Breast epithelium (tissue), 4 donors: ENCODE measurements at regions not wholly inside any gene's neighbourhood (a gene's known extent, or its start where the extent isn't known, plus 50 kb on each side); places are given as distances from the start of the nearest gene placed in this dataset.

ENCODE experiments used
- DNase-seq, 2 donors: peaks; one replicate each; pipeline ENCODE4 v3.0.0-alpha.2; 2019; ENCODE audit warnings: low spot score in 2 of 2
- H3K27ac ChIP-seq, 2 donors: fragments of 200-600 bp; sonication (generic) in 1 of 2; one replicate each; pipeline ENCODE4 v1.5.1; 2016 to 2019; ENCODE audit warnings: mild to moderate bottlenecking in 1 of 2
- H3K27me3 ChIP-seq, 2 donors: fragments of 200-600 bp; sonication (generic) in 1 of 2; one replicate each; pipeline versions ENCODE4 v1.5.1 to v1.6.0; 2017 to 2019; ENCODE audit warnings: control low read depth in 1 of 2, mild to moderate bottlenecking in 1 of 2
- H3K36me3 ChIP-seq: fragments of 200-600 bp; one replicate; pipeline ENCODE4 v1.5.1; 2019
- H3K4me1 ChIP-seq, 2 donors: fragments of 200-600 bp; sonication (generic); one replicate each; pipeline ENCODE4 v1.5.1; 2016 to 2019; ENCODE audit warnings: control low read depth in 1 of 2
- H3K4me3 ChIP-seq, 3 donors: fragments of 200-600 bp; sonication (generic); 1 replicate in 2 of 3; 2 replicates in 1 of 3; pipeline ENCODE4 v1.5.1; 2016 to 2019; ENCODE audit warnings: mild to moderate bottlenecking in 3 of 3, moderate library complexity in 2 of 3
- H3K9me3 ChIP-seq, 2 donors: fragments of 200-600 bp; sonication (generic) in 1 of 2; one replicate each; pipeline ENCODE4 v1.5.1; 2016 to 2019; ENCODE audit warnings: control low read depth in 1 of 2
- POLR2A ChIP-seq: fragments of 450-650 bp; IDR thresholded peaks from one replicate; pipeline ENCODE4 v1.6.1; 2016; ENCODE audit warnings: antibody characterized with exemption, mild to moderate bottlenecking, moderate library complexity
- POLR2AphosphoS5 ChIP-seq, 3 donors: sonication (generic); formaldehyde crosslinking; IDR thresholded peaks; one replicate each; pipeline ENCODE4 v1.6.1; 2017; ENCODE audit warnings: antibody characterized with exemption in 3 of 3
- intact Hi-C: fragments of 100-400 bp; cut with DNase I; formaldehyde crosslinking; loops from one replicate; pipeline ENCODE4 v1.15.1; 2023; ENCODE audit warnings: low total_unique reads
- TF ChIP-seq, protein P1 (sequence below), 3 donors: fragments of 450-650 bp; IDR thresholded peaks; one replicate each; pipeline ENCODE4 v1.5.1; 2016 to 2017; ENCODE audit warnings: antibody characterized with exemption in 3 of 3, mild to moderate bottlenecking in 3 of 3, moderate library complexity in 3 of 3

DNA sequence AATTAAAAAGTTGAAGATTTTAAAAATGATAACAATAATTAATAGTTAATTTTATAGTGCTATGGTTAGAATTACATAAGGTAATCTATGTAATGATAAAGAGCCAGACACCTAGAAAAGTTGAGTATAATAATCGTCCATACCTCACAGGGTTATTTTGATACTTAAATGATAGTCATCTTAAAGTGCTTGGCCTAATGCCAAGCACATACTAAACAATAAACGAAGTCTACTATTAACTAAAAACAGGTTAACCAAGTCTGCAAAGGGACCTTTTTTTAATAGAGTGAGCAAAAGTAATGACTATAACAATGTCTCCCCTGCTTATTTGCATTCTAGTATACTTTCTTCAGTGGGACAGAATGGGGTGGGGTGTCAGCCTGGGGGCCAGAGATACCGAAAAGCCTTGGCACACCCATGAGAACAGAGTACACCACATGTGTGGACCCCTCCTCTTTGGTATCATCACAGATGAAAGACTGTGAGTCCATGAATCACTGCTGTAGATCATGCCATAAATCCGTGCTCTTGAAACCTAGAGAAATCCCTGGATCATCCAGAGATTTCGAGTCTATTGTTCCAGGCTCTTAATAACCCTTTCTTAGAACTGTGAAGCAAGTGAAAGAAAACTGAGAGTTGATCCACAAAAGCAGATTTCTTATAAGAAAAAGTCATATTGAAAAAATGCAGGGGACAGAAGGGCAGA, 249.5 kb downstream of the PRELID2 start:
- Histone ChIP-seq H3K27ac (no peak overlapping the region), H3K4me1 (no peaks in the 10 kb centered on the region), H3K9me3 (peaks cover 0 to 10% of the 10 kb centered on the region in 2 donors), H3K36me3 (no peaks in the 10 kb centered on the region), H3K27me3 (no peaks in the 10 kb centered on the region), H3K4me3 (no peak overlapping the region)
- DNase-seq = no peak
- intact Hi-C loops = no loop called here
- TF ChIP-seq, protein P1, sequence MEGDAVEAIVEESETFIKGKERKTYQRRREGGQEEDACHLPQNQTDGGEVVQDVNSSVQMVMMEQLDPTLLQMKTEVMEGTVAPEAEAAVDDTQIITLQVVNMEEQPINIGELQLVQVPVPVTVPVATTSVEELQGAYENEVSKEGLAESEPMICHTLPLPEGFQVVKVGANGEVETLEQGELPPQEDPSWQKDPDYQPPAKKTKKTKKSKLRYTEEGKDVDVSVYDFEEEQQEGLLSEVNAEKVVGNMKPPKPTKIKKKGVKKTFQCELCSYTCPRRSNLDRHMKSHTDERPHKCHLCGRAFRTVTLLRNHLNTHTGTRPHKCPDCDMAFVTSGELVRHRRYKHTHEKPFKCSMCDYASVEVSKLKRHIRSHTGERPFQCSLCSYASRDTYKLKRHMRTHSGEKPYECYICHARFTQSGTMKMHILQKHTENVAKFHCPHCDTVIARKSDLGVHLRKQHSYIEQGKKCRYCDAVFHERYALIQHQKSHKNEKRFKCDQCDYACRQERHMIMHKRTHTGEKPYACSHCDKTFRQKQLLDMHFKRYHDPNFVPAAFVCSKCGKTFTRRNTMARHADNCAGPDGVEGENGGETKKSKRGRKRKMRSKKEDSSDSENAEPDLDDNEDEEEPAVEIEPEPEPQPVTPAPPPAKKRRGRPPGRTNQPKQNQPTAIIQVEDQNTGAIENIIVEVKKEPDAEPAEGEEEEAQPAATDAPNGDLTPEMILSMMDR (IDR thresholded peaks at IDR 0.05) = no peak
- TF ChIP-seq POLR2A = no peak
- TF ChIP-seq POLR2AphosphoS5 (IDR thresholded peaks at IDR 0.05) = no peak

DNA sequence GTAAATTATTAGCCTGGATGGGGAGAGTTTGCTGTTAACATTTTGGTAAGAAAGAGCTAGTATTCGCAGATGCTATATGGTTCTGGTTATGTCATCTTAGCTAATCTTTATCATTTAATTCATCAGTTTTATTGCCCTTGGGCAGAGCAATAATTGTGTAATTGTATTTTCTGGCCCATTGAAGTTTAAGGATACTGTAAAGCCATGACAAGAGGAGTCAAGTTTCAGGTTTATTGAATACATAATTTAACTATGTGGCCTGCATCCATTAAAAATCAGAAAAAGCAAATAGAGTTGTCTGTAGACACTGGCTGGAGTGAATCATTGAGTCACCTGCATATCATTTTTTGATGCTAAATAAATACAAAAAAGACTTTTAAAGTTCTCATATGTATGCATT, 255.8 kb downstream of the PRELID2 start:
- no peak for DNase-seq
- intact Hi-C loops = loop anchor here (10.0 kb wide), 1 partner anchor 584 kb away; no protein-coding TSS in a partner anchor
- no peaks in the 10 kb centered on the region for H3K4me1 ChIP-seq
- H3K27ac ChIP-seq = no peak overlapping the region
- H3K4me3 ChIP-seq = no peak overlapping the region
- H3K27me3 ChIP-seq = no peaks in the 10 kb centered on the region
- TF ChIP-seq POLR2A = no peak
- TF ChIP-seq, protein P1 (IDR thresholded peaks at IDR 0.05) = no peak
- no peak for TF ChIP-seq POLR2AphosphoS5 (IDR thresholded peaks at IDR 0.05)
- H3K36me3 ChIP-seq = no peaks in the 10 kb centered on the region
- peaks cover 7 to 23% of the 10 kb centered on the region in 2 donors for H3K9me3 ChIP-seq

DNA sequence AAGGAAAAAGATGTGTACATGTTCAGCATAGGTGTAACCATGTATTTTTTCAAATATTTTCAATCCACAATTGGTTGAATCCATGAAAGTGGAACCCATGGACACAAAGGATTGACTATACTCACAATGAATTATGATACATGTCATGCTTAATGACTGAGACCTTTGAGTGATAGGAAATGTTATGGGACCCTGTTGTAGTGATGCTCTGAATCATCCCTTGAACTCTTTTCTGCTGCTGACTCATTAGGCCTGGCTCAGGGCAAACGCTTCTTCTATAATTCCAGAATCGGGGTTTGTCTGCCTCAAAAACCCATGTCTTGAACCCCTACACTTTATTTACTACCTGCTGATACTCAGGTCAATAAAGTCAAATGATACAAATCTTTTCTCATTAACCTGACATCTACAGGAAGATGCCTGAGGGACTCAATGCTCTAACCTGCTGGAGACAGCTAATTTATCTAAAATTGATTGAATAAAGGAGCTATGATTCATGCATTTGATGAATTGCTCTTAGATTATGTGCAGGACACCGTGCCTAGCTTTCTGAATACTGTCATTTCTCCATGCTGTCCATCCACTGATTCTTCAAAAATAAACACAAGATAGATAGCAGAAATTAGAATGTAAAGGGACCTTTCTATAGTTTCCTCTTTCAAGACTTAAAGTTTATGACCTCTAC, 260.1 kb downstream of the PRELID2 start:
- Histone ChIP-seq H3K4me1 (no peaks in the 10 kb centered on the region), H3K4me3 (no peak overlapping the region), H3K36me3 (no peaks in the 10 kb centered on the region), H3K27me3 (no peaks in the 10 kb centered on the region), H3K9me3 (peaks cover 7 to 13% of the 10 kb centered on the region in 2 donors), H3K27ac (no peak overlapping the region)
- intact Hi-C loops = loop anchor here (10.0 kb wide), 1 partner anchor 580 kb away; no protein-coding TSS in a partner anchor
- TF ChIP-seq POLR2AphosphoS5 (IDR thresholded peaks at IDR 0.05) = no peak
- TF ChIP-seq, protein P1 (IDR thresholded peaks at IDR 0.05) = no peak
- no peak for TF ChIP-seq POLR2A
- no peak for DNase-seq

DNA sequence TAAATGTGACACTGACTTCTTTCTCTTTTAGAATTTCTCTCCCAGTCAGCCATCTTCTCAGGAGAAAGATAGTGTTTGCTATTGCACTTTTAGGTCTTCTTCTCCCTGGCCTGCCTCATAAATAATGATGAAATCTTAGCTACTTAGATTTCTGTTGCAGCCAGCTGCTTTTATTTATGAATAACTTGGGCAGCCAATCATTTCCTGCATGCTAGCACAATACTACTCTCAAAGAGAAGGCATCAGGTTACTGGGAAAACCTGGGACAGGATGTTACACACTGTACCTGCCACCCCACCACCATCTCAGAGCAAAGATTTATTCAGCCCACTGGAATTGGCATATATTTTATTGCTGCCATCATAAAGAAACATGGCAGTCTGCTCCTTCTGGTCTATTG, 266.6 kb downstream of the PRELID2 start:
- intact Hi-C loops = loop anchor here (5.0 kb wide), 1 partner anchor 1161 kb away; no protein-coding TSS in a partner anchor
- no peak overlapping the region for H3K27ac ChIP-seq
- H3K9me3 ChIP-seq = no peaks in the 10 kb centered on the region
- H3K4me1 ChIP-seq = no peaks in the 10 kb centered on the region
- H3K27me3 ChIP-seq = no peaks in the 10 kb centered on the region
- TF ChIP-seq, protein P1 (IDR thresholded peaks at IDR 0.05) = no peak
- TF ChIP-seq POLR2A (no peak), POLR2AphosphoS5 (IDR thresholded peaks at IDR 0.05) (no peak)
- H3K36me3 ChIP-seq = no peaks in the 10 kb centered on the region
- DNase-seq = no peak
- no peak overlapping the region for H3K4me3 ChIP-seq

DNA sequence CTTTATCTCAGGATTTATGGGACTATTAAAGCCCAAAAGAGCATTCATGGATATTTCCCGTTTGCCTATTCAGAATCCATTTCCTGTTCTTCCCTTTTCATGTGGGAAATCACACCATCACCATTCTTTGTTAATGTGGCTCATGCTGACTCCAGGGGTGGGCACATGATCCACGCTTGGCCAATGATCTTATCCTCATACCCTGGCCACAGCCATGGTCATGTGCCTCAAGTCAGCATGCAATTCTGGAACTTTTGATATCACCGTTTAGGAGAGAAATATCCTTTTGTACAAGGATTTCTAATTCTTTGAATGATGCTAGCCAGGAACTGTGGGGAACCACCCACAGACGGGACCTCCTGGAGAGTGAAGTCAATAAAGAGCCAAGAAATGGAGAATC, 272.2 kb downstream of the PRELID2 start:
- no peak for DNase-seq
- Histone ChIP-seq H3K9me3 (no peaks in the 10 kb centered on the region), H3K4me1 (no peaks in the 10 kb centered on the region), H3K27ac (no peak overlapping the region), H3K36me3 (no peaks in the 10 kb centered on the region), H3K4me3 (no peak overlapping the region), H3K27me3 (no peaks in the 10 kb centered on the region)
- intact Hi-C loops = no loop called here
- TF ChIP-seq POLR2A = no peak
- TF ChIP-seq, protein P1 (IDR thresholded peaks at IDR 0.05) = no peak
- TF ChIP-seq POLR2AphosphoS5 (IDR thresholded peaks at IDR 0.05) = no peak
